GM13976 (cell line): ENCODE measurements at regions not wholly inside any gene's neighbourhood (a gene's known extent, or its start where the extent isn't known, plus 50 kb on each side); places are given as distances from the start of the nearest gene placed in this dataset.

Experiments
- DNase-seq: peaks from one replicate; pipeline ENCODE4 v3.0.0; 2012; ENCODE audit warnings: low spot score
- in situ Hi-C: fragments of 300-500 bp; cut with MboI; formaldehyde crosslinking; loops from one replicate; pipeline ENCODE4 v1.12.0; 2022; ENCODE audit warnings: low sequenced_read_pairs, mixed read lengths, inconsistent platforms; ENCODE audit not compliant: unreplicated experiment
- TF ChIP-seq, protein P1 (sequence below): IDR thresholded peaks from 2 replicates; pipeline ENCODE4 v1.5.1; 2012; ENCODE audit warnings: borderline replicate concordance, mild to moderate bottlenecking; ENCODE audit not compliant: insufficient read depth; ENCODE audit errors: extremely low read depth, missing control alignments, control extremely low read depth

DNA sequence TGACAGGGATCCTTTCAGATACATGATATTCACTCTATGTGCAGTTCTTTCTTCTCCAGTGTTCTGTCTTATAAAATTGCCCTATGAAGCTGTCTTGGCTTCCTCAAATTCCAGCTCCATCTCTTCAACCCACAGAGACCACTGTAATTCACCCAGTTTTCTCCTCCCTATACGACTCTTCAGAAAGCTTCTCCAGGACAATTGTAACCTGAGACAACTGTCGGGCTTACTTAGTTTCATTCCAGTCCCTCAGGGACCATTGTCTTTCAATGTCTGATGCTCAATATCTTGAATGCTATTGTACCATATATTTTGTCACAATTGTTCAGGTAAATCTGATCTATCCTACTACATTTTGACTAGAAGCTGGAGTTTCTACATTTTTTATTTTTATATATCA, 345.3 kb downstream of the RPL10L start:
- in situ Hi-C loops: no loop called here
- no peak for DNase-seq
- TF ChIP-seq, protein P1, sequence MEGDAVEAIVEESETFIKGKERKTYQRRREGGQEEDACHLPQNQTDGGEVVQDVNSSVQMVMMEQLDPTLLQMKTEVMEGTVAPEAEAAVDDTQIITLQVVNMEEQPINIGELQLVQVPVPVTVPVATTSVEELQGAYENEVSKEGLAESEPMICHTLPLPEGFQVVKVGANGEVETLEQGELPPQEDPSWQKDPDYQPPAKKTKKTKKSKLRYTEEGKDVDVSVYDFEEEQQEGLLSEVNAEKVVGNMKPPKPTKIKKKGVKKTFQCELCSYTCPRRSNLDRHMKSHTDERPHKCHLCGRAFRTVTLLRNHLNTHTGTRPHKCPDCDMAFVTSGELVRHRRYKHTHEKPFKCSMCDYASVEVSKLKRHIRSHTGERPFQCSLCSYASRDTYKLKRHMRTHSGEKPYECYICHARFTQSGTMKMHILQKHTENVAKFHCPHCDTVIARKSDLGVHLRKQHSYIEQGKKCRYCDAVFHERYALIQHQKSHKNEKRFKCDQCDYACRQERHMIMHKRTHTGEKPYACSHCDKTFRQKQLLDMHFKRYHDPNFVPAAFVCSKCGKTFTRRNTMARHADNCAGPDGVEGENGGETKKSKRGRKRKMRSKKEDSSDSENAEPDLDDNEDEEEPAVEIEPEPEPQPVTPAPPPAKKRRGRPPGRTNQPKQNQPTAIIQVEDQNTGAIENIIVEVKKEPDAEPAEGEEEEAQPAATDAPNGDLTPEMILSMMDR: no peak

DNA sequence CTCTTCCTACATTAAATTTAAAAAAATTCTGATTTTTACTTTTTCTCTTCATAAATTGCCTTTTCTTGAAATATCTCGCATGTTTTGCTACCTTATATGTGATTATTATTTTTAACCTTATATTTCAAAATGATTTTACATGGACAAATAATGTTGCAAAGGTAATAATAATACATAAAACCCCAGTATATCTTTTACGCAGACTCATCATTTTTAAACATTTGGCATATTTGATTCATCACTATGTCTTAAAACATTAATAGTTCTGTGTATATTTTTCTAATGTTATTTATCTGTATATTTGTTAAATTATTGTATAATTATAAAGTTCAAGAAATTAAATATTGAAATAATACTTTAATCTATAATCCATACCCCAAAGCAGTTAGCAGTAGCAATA, 350.8 kb downstream of the RPL10L start:
- in situ Hi-C loops: no loop called here
- no peak for DNase-seq
- TF ChIP-seq, protein P1: no peak

DNA sequence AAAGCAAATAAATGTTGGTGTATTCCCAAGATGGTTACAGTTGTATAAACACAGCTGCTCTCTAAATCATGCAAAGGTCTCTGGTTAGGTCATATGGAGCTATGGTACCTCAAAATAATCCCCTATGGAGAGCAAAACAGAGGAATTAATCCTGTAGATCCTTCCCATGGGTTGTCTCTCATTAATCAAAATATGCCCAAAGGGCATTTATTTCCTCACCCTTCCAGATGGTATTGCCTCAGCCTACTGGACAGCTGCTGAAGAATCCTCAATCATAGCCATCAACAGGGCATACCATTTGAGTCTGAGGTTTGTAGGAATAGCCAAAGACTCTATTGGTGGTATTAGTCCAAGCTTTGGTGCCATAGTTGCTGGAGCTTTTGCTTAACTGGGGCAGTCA, 360.9 kb downstream of the RPL10L start:
- in situ Hi-C loops: no loop called here
- no peak for DNase-seq
- TF ChIP-seq, protein P1: no peak

DNA sequence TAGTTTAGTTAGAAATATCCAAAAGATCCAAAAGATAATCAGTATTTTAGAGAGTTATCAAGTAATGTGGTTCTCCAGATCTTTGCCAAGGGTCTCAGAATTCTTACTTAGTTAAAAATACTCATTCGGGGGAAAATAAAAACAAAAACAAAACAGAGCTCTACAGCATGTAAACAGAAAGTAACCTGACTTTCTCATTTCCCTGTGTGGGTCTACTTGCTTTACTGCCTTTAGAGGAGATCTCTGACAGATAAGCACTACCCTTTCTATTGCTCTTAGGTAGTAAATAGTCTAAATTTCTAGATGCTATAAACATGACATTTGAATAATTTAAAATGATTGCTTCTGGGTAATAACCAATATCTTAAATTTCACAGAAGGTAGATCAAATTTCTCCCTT, 371.8 kb downstream of the RPL10L start:
- in situ Hi-C loops: no loop called here
- no peak for DNase-seq
- TF ChIP-seq, protein P1: no peak

DNA sequence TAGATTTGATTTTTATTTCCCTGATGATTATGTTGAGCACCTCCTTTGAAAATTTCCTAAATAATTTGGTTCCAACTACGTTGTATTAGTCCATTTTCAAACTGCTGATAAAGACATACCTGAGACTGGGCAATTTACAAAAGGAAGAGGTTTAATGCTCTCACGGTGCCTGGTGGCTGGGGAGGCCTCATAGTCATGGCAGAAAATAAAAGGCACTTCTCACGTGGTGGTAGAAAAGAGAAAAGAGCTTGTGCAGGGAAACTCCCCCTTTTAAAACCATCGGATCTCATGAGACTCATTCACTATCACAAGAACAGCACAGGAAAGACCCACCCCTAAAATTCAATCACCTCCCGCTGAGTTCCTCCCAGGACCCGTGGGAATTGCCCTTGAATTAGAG, 372.3 kb downstream of the RPL10L start:
- in situ Hi-C loops: no loop called here
- TF ChIP-seq, protein P1: no peak
- DNase-seq: no peak

DNA sequence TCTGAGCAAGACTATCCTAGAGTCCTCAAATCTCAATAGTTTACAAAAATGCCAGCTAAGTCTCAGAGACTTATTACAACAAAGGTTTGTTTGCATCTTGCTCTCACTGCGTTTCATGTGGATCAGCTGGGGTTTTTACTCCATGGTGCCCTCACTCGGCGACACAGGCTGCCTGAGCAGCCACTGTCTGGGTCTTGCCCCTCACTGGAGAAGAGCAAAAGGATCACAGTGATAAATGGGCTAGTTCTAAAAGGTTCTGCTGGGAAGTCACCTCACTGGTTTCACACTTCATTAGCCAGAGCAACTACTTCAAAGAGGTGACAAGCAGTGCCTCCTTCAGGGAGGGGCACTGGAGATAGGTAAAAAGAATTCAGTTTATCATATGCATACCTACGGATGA, 392.0 kb downstream of the RPL10L start:
- TF ChIP-seq, protein P1: no peak
- in situ Hi-C loops: no loop called here
- no peak for DNase-seq

DNA sequence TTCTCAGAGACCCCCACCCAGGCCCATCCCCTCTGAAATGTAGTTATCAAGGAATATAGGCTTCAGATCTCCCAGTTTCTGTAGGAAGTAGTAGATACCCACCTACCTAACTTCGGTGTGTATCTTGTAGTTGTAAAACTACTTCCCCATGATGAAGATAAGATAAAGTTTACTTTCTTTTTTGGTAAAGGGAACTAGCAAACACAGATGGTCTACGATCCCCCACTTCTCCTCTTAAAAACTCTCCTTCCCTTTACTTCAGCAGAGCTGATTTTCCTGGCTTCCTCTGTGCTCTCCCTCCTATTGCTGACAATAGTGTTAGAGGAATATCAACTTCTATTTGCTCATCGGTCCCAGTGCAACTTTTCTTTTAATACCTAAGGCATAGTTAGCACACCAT, 395.2 kb downstream of the RPL10L start:
- TF ChIP-seq, protein P1: no peak
- in situ Hi-C loops: no loop called here
- DNase-seq: no peak
